ENCODE measurements at regions not wholly inside any gene's neighbourhood (a gene's known extent, or its start where the extent isn't known, plus 50 kb on each side); places are given as distances from the start of the nearest gene placed in this dataset.
"Not testable (repeated sequence)": the region's sequence is repeated elsewhere in the genome, so short reads cannot be mapped to it uniquely, and the experiment has no call there.

GRCh38 chr10:2329082-2329481, 591.8 kb upstream of the ADARB2 start:
- H3K9me3 ChIP-seq = no peaks in the 10 kb centered on the region
- H3K4me3 ChIP-seq = no peak overlapping the region
- no peaks in the 10 kb centered on the region for H3K4me1 ChIP-seq
- H3K27ac ChIP-seq = no peak overlapping the region
- no peaks in the 10 kb centered on the region for H3K36me3 ChIP-seq
- H3K27me3 ChIP-seq = no peaks in the 10 kb centered on the region
- in situ Hi-C loops (cut with MboI; ENCODE audit: low pct_ligation_motif_present in 1 of 4, low pct_unique_long_range_greater_than_20kb in 1 of 4, low sequenced_read_pairs in 3 of 4) = no loop called here
- WGBS, 2 donors (ENCODE audit: low coverage in 1 of 2) = 66 to 77% methylated on average over 9 to 13 of the region's 13 CpGs
- intact Hi-C loops (cut with DNase I; ENCODE audit: low total_unique reads) = no loop called here
- no peak for DNase-seq
- TF ChIP-seq POLR2AphosphoS5 (IDR thresholded peaks at IDR 0.05) (no peak), EP300 (IDR thresholded peaks at IDR 0.05; ENCODE audit: low read depth) (no peak), CTCF (IDR thresholded peaks at IDR 0.05) (no peak), POLR2A (IDR thresholded peaks at IDR 0.05) (no peak)

GRCh38 chr10:2326411-2326810, 589.1 kb upstream of the ADARB2 start:
- Histone ChIP-seq H3K27ac (no peak overlapping the region), H3K4me1 (no peaks in the 10 kb centered on the region), H3K9me3 (no peaks in the 10 kb centered on the region), H3K36me3 (no peaks in the 10 kb centered on the region), H3K4me3 (no peak overlapping the region), H3K27me3 (no peaks in the 10 kb centered on the region)
- intact Hi-C loops (cut with DNase I; ENCODE audit: low total_unique reads) (no loop called here), in situ Hi-C loops (cut with MboI; ENCODE audit: low pct_ligation_motif_present in 1 of 4, low pct_unique_long_range_greater_than_20kb in 1 of 4, low sequenced_read_pairs in 3 of 4) (no loop called here)
- 81 to 85% methylated on average over 6 of the region's 6 CpGs for WGBS, 2 donors (ENCODE audit: low coverage in 1 of 2)
- TF ChIP-seq POLR2AphosphoS5 (IDR thresholded peaks at IDR 0.05) = no peak
- TF ChIP-seq POLR2A (IDR thresholded peaks at IDR 0.05) = no peak
- no peak for TF ChIP-seq CTCF (IDR thresholded peaks at IDR 0.05)
- TF ChIP-seq EP300 (IDR thresholded peaks at IDR 0.05; ENCODE audit: low read depth) = no peak
- no peak for DNase-seq

GRCh38 chr10:2315045-2315485, 577.7 kb upstream of the ADARB2 start:
- intact Hi-C loops (cut with DNase I; ENCODE audit: low total_unique reads); in situ Hi-C loops (cut with MboI; ENCODE audit: low pct_ligation_motif_present in 1 of 4, low pct_unique_long_range_greater_than_20kb in 1 of 4, low sequenced_read_pairs in 3 of 4): not testable (repeated sequence)
- WGBS, 2 donors (ENCODE audit: low coverage in 1 of 2) = 88% methylated on average over 24 of the region's 32 CpGs; no CpG with 5 or more reads in 1 of the 2 donors

GRCh38 chr10:2306081-2306480, 568.8 kb upstream of the ADARB2 start:
- H3K36me3 ChIP-seq = no peaks in the 10 kb centered on the region
- intact Hi-C loops (cut with DNase I; ENCODE audit: low total_unique reads) = no loop called here
- no peak overlapping the region for H3K27ac ChIP-seq
- H3K9me3 ChIP-seq = peaks cover 0 to 3% of the 10 kb centered on the region in 2 donors
- DNase-seq = no peak
- 80 to 88% methylated on average over 1 of the region's 1 CpG for WGBS, 2 donors (ENCODE audit: low coverage in 1 of 2)
- in situ Hi-C loops (cut with MboI; ENCODE audit: low pct_ligation_motif_present in 1 of 4, low pct_unique_long_range_greater_than_20kb in 1 of 4, low sequenced_read_pairs in 3 of 4) = no loop called here
- TF ChIP-seq POLR2A (IDR thresholded peaks at IDR 0.05) (no peak), CTCF (IDR thresholded peaks at IDR 0.05) (no peak)
- H3K4me1 ChIP-seq = no peaks in the 10 kb centered on the region
- H3K4me3 ChIP-seq = no peak overlapping the region
- H3K27me3 ChIP-seq = no peaks in the 10 kb centered on the region

More at GRCh38 chr10:2315045-2315485, 577.7 kb upstream of the ADARB2 start:
- H3K36me3 ChIP-seq, H3K27ac ChIP-seq, H3K27me3 ChIP-seq, H3K9me3 ChIP-seq, DNase-seq, H3K4me1 ChIP-seq, H3K4me3 ChIP-seq: not testable (repeated sequence)

GRCh38 chr10:2303169-2303568, 565.8 kb upstream of the ADARB2 start:
- DNase-seq = no peak
- H3K4me1 ChIP-seq = no peaks in the 10 kb centered on the region
- H3K4me3 ChIP-seq = no peak overlapping the region
- in situ Hi-C loops (cut with MboI; ENCODE audit: low pct_ligation_motif_present in 1 of 4, low pct_unique_long_range_greater_than_20kb in 1 of 4, low sequenced_read_pairs in 3 of 4) (no loop called here), intact Hi-C loops (cut with DNase I; ENCODE audit: low total_unique reads) (no loop called here)
- no peaks in the 10 kb centered on the region for H3K36me3 ChIP-seq
- H3K9me3 ChIP-seq = peaks cover 0 to 3% of the 10 kb centered on the region in 2 donors
- 58% methylated on average over 2 of the region's 2 CpGs; no CpG with 5 or more reads in 1 of the 2 donors for WGBS, 2 donors (ENCODE audit: low coverage in 1 of 2)
- H3K27me3 ChIP-seq = no peaks in the 10 kb centered on the region
- H3K27ac ChIP-seq = no peak overlapping the region
- TF ChIP-seq EP300 (IDR thresholded peaks at IDR 0.05; ENCODE audit: low read depth) (no peak), CTCF (IDR thresholded peaks at IDR 0.05) (no peak), POLR2AphosphoS5 (IDR thresholded peaks at IDR 0.05) (no peak), POLR2A (IDR thresholded peaks at IDR 0.05) (no peak)
